Uterus (tissue), 2 donors: ENCODE measurements at regions not wholly inside any gene's neighbourhood (a gene's known extent, or its start where the extent isn't known, plus 50 kb on each side); places are given as distances from the start of the nearest gene placed in this dataset.

Experiments used
- POLR2A ChIP-seq, 2 donors: fragments of 450-650 bp; IDR thresholded peaks; one replicate each; pipeline ENCODE4 v1.6.1; 2016; ENCODE audit warnings: antibody characterized with exemption in 2 of 2, mild to moderate bottlenecking in 1 of 2, moderate library complexity in 1 of 2
- TF ChIP-seq, protein P1 (sequence below), 4 experiments: fragments of 200-600 bp in 2 of 4; fragments of 450-650 bp in 2 of 4; sonication (generic) in 2 of 4; IDR thresholded peaks; one replicate each; pipeline ENCODE4 v1.5.1; 2016 to 2019; ENCODE audit warnings: antibody characterized with exemption in 4 of 4, mild to moderate bottlenecking in 2 of 4, moderate library complexity in 1 of 4

DNA sequence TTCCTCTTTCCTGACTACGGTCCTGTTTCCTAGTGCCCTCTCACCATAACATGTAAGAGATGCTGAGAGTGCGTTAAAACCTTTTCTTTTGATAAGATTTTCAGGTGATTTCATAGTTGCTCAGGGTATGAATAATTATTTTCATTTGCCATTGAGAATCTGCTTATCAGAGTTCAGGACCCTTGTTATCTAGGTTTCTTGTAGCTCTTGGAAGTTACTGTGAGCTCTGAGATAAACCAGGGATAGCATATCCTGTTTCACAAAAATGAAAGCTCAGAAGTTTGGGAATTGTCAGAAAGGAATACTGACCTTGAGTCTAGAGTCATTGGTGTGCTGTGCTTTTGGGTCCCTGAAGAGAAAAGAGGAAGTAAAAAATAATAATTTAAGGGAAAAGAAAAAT lies 76.8 kb upstream of the PRKG1 start:
- TF ChIP-seq, protein P1, sequence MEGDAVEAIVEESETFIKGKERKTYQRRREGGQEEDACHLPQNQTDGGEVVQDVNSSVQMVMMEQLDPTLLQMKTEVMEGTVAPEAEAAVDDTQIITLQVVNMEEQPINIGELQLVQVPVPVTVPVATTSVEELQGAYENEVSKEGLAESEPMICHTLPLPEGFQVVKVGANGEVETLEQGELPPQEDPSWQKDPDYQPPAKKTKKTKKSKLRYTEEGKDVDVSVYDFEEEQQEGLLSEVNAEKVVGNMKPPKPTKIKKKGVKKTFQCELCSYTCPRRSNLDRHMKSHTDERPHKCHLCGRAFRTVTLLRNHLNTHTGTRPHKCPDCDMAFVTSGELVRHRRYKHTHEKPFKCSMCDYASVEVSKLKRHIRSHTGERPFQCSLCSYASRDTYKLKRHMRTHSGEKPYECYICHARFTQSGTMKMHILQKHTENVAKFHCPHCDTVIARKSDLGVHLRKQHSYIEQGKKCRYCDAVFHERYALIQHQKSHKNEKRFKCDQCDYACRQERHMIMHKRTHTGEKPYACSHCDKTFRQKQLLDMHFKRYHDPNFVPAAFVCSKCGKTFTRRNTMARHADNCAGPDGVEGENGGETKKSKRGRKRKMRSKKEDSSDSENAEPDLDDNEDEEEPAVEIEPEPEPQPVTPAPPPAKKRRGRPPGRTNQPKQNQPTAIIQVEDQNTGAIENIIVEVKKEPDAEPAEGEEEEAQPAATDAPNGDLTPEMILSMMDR (IDR thresholded peaks at IDR 0.05): no peak
- TF ChIP-seq POLR2A (IDR thresholded peaks at IDR 0.05): no peak
